Right atrium auricular region (tissue), 2 donors: ENCODE measurements at regions not wholly inside any gene's neighbourhood (a gene's known extent, or its start where the extent isn't known, plus 50 kb on each side); places are given as distances from the start of the nearest gene placed in this dataset.

ENCODE experiments used
- DNase-seq: peaks from one replicate; pipeline ENCODE4 v3.0.0-alpha.2; 2019; ENCODE audit warnings: low spot score
- H3K27ac ChIP-seq, 2 donors: fragments of 200-600 bp; sonication (generic); 1 replicate in 1 of 2; 2 replicates in 1 of 2; pipeline ENCODE4 v1.5.1; 2016 to 2019
- H3K27me3 ChIP-seq, 2 donors: fragments of 200-600 bp; sonication (generic); one replicate each; pipeline versions ENCODE4 v1.5.1 to v1.6.0; 2017 to 2019
- H3K36me3 ChIP-seq: fragments of 200-600 bp; sonication (generic); one replicate; pipeline ENCODE4 v1.5.1; 2016
- H3K4me1 ChIP-seq, 2 donors: fragments of 200-600 bp; sonication (generic); one replicate each; pipeline versions ENCODE4 v1.5.1 to v1.6.0; 2017 to 2019
- H3K4me3 ChIP-seq, 2 donors: fragments of 200-600 bp; sonication (generic); 1 replicate in 1 of 2; 2 replicates in 1 of 2; pipeline ENCODE4 v1.5.1; 2017 to 2019; ENCODE audit warnings: mild to moderate bottlenecking in 1 of 2, moderate library complexity in 1 of 2
- H3K9me3 ChIP-seq, 2 donors: fragments of 200-600 bp; sonication (generic); one replicate each; pipeline ENCODE4 v1.5.1; 2019
- TF ChIP-seq, protein P1 (sequence below), 2 donors: fragments of 200-600 bp; sonication (generic); IDR thresholded peaks; one replicate each; pipeline ENCODE4 v1.5.1; 2019; ENCODE audit warnings: antibody characterized with exemption in 2 of 2

GRCh38 chr1:96234299-96234698, 487.3 kb upstream of the PTBP2 start:
- H3K27ac ChIP-seq: no peak overlapping the region
- H3K27me3 ChIP-seq: no peaks in the 10 kb centered on the region
- no peaks in the 10 kb centered on the region for H3K4me1 ChIP-seq
- no peak overlapping the region for H3K4me3 ChIP-seq
- H3K9me3 ChIP-seq: no peaks in the 10 kb centered on the region
- H3K36me3 ChIP-seq: no peaks in the 10 kb centered on the region
- peak; percentile 69 for DNase-seq
- TF ChIP-seq, protein P1, sequence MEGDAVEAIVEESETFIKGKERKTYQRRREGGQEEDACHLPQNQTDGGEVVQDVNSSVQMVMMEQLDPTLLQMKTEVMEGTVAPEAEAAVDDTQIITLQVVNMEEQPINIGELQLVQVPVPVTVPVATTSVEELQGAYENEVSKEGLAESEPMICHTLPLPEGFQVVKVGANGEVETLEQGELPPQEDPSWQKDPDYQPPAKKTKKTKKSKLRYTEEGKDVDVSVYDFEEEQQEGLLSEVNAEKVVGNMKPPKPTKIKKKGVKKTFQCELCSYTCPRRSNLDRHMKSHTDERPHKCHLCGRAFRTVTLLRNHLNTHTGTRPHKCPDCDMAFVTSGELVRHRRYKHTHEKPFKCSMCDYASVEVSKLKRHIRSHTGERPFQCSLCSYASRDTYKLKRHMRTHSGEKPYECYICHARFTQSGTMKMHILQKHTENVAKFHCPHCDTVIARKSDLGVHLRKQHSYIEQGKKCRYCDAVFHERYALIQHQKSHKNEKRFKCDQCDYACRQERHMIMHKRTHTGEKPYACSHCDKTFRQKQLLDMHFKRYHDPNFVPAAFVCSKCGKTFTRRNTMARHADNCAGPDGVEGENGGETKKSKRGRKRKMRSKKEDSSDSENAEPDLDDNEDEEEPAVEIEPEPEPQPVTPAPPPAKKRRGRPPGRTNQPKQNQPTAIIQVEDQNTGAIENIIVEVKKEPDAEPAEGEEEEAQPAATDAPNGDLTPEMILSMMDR (IDR thresholded peaks at IDR 0.05): no peak

GRCh38 chr1:96236156-96236739, 485.3 kb upstream of the PTBP2 start:
- Histone ChIP-seq H3K4me1 (no peaks in the 10 kb centered on the region), H3K27me3 (no peaks in the 10 kb centered on the region), H3K27ac (no peak overlapping the region), H3K4me3 (no peak overlapping the region), H3K9me3 (no peaks in the 10 kb centered on the region), H3K36me3 (no peaks in the 10 kb centered on the region)
- no peak for DNase-seq
- TF ChIP-seq, protein P1 (IDR thresholded peaks at IDR 0.05): peak; percentile 37 to 72

GRCh38 chr1:96238426-96238825, 483.2 kb upstream of the PTBP2 start:
- H3K36me3 ChIP-seq: no peaks in the 10 kb centered on the region
- DNase-seq: no peak
- no peaks in the 10 kb centered on the region for H3K9me3 ChIP-seq
- no peak overlapping the region for H3K4me3 ChIP-seq
- TF ChIP-seq, protein P1 (IDR thresholded peaks at IDR 0.05): no peak
- H3K27ac ChIP-seq: no peak overlapping the region
- no peaks in the 10 kb centered on the region for H3K27me3 ChIP-seq
- no peaks in the 10 kb centered on the region for H3K4me1 ChIP-seq

DNA sequence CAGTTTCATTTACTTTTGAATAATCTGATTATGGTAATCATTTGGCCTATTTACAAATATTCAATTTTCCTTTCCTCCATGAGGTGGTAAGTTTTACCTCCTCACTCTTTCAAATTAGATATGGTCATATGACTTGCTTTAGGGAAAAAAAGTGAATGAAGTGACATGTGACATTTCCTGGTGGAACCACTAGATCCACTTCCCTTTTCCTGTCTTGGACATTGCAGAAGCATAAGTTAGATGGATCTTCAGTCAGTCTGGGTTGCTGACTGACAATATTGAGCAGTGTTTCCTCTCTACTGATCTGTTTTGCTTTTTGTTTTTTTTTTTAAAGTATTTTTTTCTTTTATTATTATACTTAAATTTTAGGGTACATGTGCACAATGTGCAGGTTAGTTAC, 481.1 kb upstream of the PTBP2 start:
- DNase-seq: no peak
- no peak overlapping the region for H3K4me3 ChIP-seq
- no peak overlapping the region for H3K27ac ChIP-seq
- no peaks in the 10 kb centered on the region for H3K36me3 ChIP-seq
- no peaks in the 10 kb centered on the region for H3K4me1 ChIP-seq
- H3K27me3 ChIP-seq: no peaks in the 10 kb centered on the region
- TF ChIP-seq, protein P1 (IDR thresholded peaks at IDR 0.05): no peak
- H3K9me3 ChIP-seq: no peaks in the 10 kb centered on the region

GRCh38 chr1:96253246-96254035, 468.1 kb upstream of the PTBP2 start:
- Histone ChIP-seq H3K36me3 (no peaks in the 10 kb centered on the region), H3K9me3 (no peaks in the 10 kb centered on the region), H3K4me3 (no peak overlapping the region), H3K4me1 (no peaks in the 10 kb centered on the region), H3K27ac (no peak overlapping the region), H3K27me3 (no peaks in the 10 kb centered on the region)
- DNase-seq: no peak
- TF ChIP-seq, protein P1 (IDR thresholded peaks at IDR 0.05): no peak
